H9 (cell line): ENCODE measurements at regions not wholly inside any gene's neighbourhood (a gene's known extent, or its start where the extent isn't known, plus 50 kb on each side); places are given as distances from the start of the nearest gene placed in this dataset.

Experiments
- DNase-seq: peaks from one replicate; pipeline ENCODE4 v3.0.0-alpha.2; 2017
- H2AFZ ChIP-seq: one replicate; pipeline ENCODE4 v1.6.1; 2013; ENCODE audit warnings: mild to moderate bottlenecking, low read length, control low read depth, moderate library complexity
- H2AK5ac ChIP-seq: 2 replicates; pipeline ENCODE4 v1.6.1; 2013; ENCODE audit warnings: low read length, control low read depth, mixed read lengths; ENCODE audit not compliant: insufficient read length
- H2BK120ac ChIP-seq: one replicate; pipeline ENCODE4 v1.6.1; 2013; ENCODE audit warnings: low read depth, mild to moderate bottlenecking, low read length, control low read depth, inconsistent platforms; ENCODE audit not compliant: poor library complexity, severe bottlenecking
- H2BK12ac ChIP-seq: 2 replicates; pipeline ENCODE4 v1.6.1; 2013; ENCODE audit warnings: low read length, control low read depth, mixed read lengths, low read depth; ENCODE audit not compliant: insufficient read length
- H2BK15ac ChIP-seq: 2 replicates; pipeline ENCODE4 v1.6.1; 2013; ENCODE audit warnings: low read depth, low read length, control low read depth
- H2BK20ac ChIP-seq: one replicate; pipeline ENCODE4 v1.6.1; 2013; ENCODE audit warnings: low read depth, mild to moderate bottlenecking, low read length, control low read depth, inconsistent platforms; ENCODE audit not compliant: poor library complexity, severe bottlenecking
- H2BK5ac ChIP-seq: 2 replicates; pipeline ENCODE4 v1.6.1; 2013; ENCODE audit warnings: low read length, control low read depth, mixed read lengths; ENCODE audit not compliant: insufficient read length
- H3K14ac ChIP-seq: 2 replicates; pipeline ENCODE4 v1.6.1; 2013; ENCODE audit warnings: low read length, control low read depth; ENCODE audit not compliant: insufficient read depth
- H3K18ac ChIP-seq: 2 replicates; pipeline ENCODE4 v1.6.1; 2013; ENCODE audit warnings: low read depth, mild to moderate bottlenecking, mixed read lengths, low read length, control low read depth; ENCODE audit not compliant: insufficient read length
- H3K23ac ChIP-seq: 2 replicates; pipeline ENCODE4 v1.6.1; 2013; ENCODE audit warnings: low read length, control low read depth, mixed read lengths, low read depth; ENCODE audit not compliant: insufficient read length
- H3K23me2 ChIP-seq: 2 replicates; pipeline ENCODE4 v1.6.1; 2013; ENCODE audit warnings: low read depth, mild to moderate bottlenecking, mixed read lengths, low read length, control low read depth; ENCODE audit not compliant: insufficient read length, poor library complexity, severe bottlenecking
- H3K27ac ChIP-seq: 2 replicates; pipeline ENCODE4 v1.5.1; 2013; ENCODE audit warnings: low read length, control low read depth, mixed read lengths, low read depth; ENCODE audit not compliant: insufficient read length
- H3K27me3 ChIP-seq: 2 replicates; pipeline ENCODE4 v1.6.1; 2013; ENCODE audit warnings: low read length, control low read depth, inconsistent platforms; ENCODE audit not compliant: insufficient read depth
- H3K4ac ChIP-seq: 2 replicates; pipeline ENCODE4 v1.6.1; 2013; ENCODE audit warnings: low read depth, mild to moderate bottlenecking, control low read depth, inconsistent platforms, low read length, moderate library complexity
- H3K4me1 ChIP-seq: 2 replicates; pipeline ENCODE4 v1.6.1; 2013; ENCODE audit warnings: low read length, control low read depth, inconsistent platforms; ENCODE audit not compliant: insufficient read depth
- H3K4me2 ChIP-seq: 2 replicates; pipeline ENCODE4 v1.6.1; 2013; ENCODE audit warnings: low read length, control low read depth, mixed read lengths; ENCODE audit not compliant: insufficient read length, insufficient read depth
- H3K56ac ChIP-seq: 2 replicates; pipeline ENCODE4 v1.6.1; 2013; ENCODE audit warnings: low read depth, mild to moderate bottlenecking, mixed read lengths, low read length, control low read depth; ENCODE audit not compliant: insufficient read length
- H3K79me1 ChIP-seq: 2 replicates; pipeline ENCODE4 v1.6.1; 2013; ENCODE audit warnings: low read depth, mild to moderate bottlenecking, moderate library complexity, low read length, control low read depth, inconsistent platforms; ENCODE audit not compliant: insufficient read depth, poor library complexity, severe bottlenecking
- H3K79me2 ChIP-seq: 2 replicates; pipeline ENCODE4 v1.6.1; 2013; ENCODE audit warnings: low read length, control low read depth, inconsistent platforms; ENCODE audit not compliant: insufficient read depth
- H3K9ac ChIP-seq: 2 replicates; pipeline ENCODE4 v1.6.1; 2013; ENCODE audit warnings: low read length, control low read depth, mixed read lengths; ENCODE audit not compliant: insufficient read length; ENCODE audit errors: extremely low read depth
- H3K9me3 ChIP-seq: one replicate; pipeline ENCODE4 v1.6.1; 2013; ENCODE audit warnings: low read depth, low read length, inconsistent platforms; ENCODE audit not compliant: control insufficient read depth
- H3T11ph ChIP-seq: one replicate; pipeline ENCODE4 v1.6.1; 2013; ENCODE audit warnings: mild to moderate bottlenecking, low read length, control low read depth, inconsistent platforms
- H4K20me1 ChIP-seq: one replicate; pipeline ENCODE4 v1.6.1; 2013; ENCODE audit not compliant: control insufficient read depth, insufficient read length, insufficient read depth
- H4K5ac ChIP-seq: 2 replicates; pipeline ENCODE4 v1.6.1; 2013; ENCODE audit warnings: low read depth, mild to moderate bottlenecking, mixed read lengths, low read length, control low read depth; ENCODE audit not compliant: insufficient read length
- H4K8ac ChIP-seq: replicated peaks from 2 replicates; pipeline ENCODE4 v1.6.1; 2013; ENCODE audit warnings: low read length, control low read depth, mixed read lengths, low read depth; ENCODE audit not compliant: insufficient read length
- H4K91ac ChIP-seq: 2 replicates; pipeline ENCODE4 v1.6.1; 2013; ENCODE audit warnings: low read depth, mild to moderate bottlenecking, moderate library complexity, mixed read lengths, low read length, control low read depth; ENCODE audit not compliant: insufficient read length
- H3K27ac Mint-ChIP-seq, 3 experiments: 2 replicates in 2 of 3; 3 replicates in 1 of 3; pipeline ENCODE4 v1.8.0; 2020 to 2021; ENCODE audit warnings: mixed read lengths in 3 of 3, mild to moderate bottlenecking in 1 of 3, moderate library complexity in 1 of 3
- H3K27me3 Mint-ChIP-seq: 2 replicates; pipeline ENCODE4 v1.8.0; 2021; ENCODE audit warnings: low read depth, mild to moderate bottlenecking, moderate library complexity, mixed read lengths
- H3K36me3 Mint-ChIP-seq, 3 experiments: 2 replicates in 2 of 3; 3 replicates in 1 of 3; pipeline ENCODE4 v1.8.0; 2020 to 2021; ENCODE audit warnings: low read depth in 3 of 3, mixed read lengths in 3 of 3; ENCODE audit not compliant: insufficient read depth in 1 of 3
- H3K4me1 Mint-ChIP-seq, 2 experiments: 2 replicates each; pipeline ENCODE4 v1.8.0; 2020; ENCODE audit warnings: mixed read lengths in 2 of 2
- H3K4me3 Mint-ChIP-seq, 2 experiments: 2 replicates in 1 of 2; 3 replicates in 1 of 2; pipeline ENCODE4 v1.8.0; 2020 to 2021; ENCODE audit warnings: mild to moderate bottlenecking in 2 of 2, mixed read lengths in 2 of 2, moderate library complexity in 1 of 2
- H3K9me3 Mint-ChIP-seq, 2 experiments: 2 replicates in 1 of 2; 3 replicates in 1 of 2; pipeline ENCODE4 v1.8.0; 2020; ENCODE audit warnings: mild to moderate bottlenecking in 2 of 2, mixed read lengths in 2 of 2, moderate library complexity in 1 of 2
- WGBS: extraction: QIAGEN DNeasy Blood & Tissue Kit; methylation state at CpG from one replicate; pipeline ENCODE4 v1.1.7; 2013; ENCODE audit warnings: missing lambda C conversion rate, low lambda C conversion rate, mixed read lengths; ENCODE audit not compliant: insufficient read length; ENCODE audit errors: extremely low coverage; 5-methylcytosine and 5-hydroxymethylcytosine counted together
- TF ChIP-seq, protein P1 (sequence below): fragments of 200-600 bp; sonication (generic); conservative IDR thresholded peaks from 3 replicates; pipeline ENCODE4 v1.8.0; 2021; ENCODE audit warnings: antibody characterized with exemption, mild to moderate bottlenecking

DNA sequence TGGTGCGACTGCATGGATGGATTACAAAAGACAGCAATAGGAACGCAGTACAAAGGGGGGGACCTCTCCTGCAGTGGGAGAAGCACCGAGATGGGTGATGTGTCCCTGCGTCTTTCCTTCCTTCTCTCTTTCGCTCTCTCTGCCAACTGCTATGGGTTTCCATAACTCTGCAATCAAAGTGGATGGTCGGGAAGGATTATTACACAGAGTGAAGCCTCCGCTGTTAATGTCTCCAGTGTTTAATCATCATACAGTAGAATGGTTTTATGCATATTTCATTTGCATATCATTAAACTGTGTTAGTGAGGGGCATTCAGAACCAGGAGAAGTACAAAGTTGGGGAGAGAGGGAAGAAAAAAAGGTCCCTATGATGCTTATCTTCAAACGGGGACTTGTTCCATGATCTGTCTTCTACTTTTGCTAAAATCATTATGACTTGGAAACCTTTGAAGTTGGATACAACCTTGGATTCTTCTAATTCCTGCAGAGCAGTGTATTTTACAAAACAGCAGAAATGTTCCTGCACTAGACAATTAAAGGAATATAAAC, 255.9 kb upstream of the PMFBP1 start:
- TF ChIP-seq, protein P1, sequence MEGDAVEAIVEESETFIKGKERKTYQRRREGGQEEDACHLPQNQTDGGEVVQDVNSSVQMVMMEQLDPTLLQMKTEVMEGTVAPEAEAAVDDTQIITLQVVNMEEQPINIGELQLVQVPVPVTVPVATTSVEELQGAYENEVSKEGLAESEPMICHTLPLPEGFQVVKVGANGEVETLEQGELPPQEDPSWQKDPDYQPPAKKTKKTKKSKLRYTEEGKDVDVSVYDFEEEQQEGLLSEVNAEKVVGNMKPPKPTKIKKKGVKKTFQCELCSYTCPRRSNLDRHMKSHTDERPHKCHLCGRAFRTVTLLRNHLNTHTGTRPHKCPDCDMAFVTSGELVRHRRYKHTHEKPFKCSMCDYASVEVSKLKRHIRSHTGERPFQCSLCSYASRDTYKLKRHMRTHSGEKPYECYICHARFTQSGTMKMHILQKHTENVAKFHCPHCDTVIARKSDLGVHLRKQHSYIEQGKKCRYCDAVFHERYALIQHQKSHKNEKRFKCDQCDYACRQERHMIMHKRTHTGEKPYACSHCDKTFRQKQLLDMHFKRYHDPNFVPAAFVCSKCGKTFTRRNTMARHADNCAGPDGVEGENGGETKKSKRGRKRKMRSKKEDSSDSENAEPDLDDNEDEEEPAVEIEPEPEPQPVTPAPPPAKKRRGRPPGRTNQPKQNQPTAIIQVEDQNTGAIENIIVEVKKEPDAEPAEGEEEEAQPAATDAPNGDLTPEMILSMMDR = no peak
- H3K4me3 Mint-ChIP-seq = no peak overlapping the region
- Histone ChIP-seq H2AK5ac (no peak overlapping the region), H3K27me3 (no peaks in the 10 kb centered on the region), H2BK15ac (no peak overlapping the region), H3K23ac (no peak overlapping the region), H4K20me1 (no peaks in the 10 kb centered on the region), H3T11ph (no peak overlapping the region), H3K4me1 (no peaks in the 10 kb centered on the region), H4K5ac (no peak overlapping the region), H3K27ac (no peak overlapping the region), H3K9ac (no peak overlapping the region), H2BK120ac (no peak overlapping the region), H4K91ac (no peak overlapping the region), H3K18ac (no peak overlapping the region), H3K79me2 (no peaks in the 10 kb centered on the region), H2AFZ (no peak overlapping the region), H3K56ac (no peak overlapping the region), H3K23me2 (no peaks in the 10 kb centered on the region), H3K79me1 (no peaks in the 10 kb centered on the region), H2BK5ac (no peak overlapping the region), H4K8ac (no peak overlapping the region), H2BK12ac (no peak overlapping the region), H3K4me2 (no peak overlapping the region), H3K14ac (no peak overlapping the region), H3K4ac (no peak overlapping the region), H3K9me3 (no peaks in the 10 kb centered on the region), H2BK20ac (no peak overlapping the region)
- peaks cover 0 to 6% of the 10 kb centered on the region in 2 experiments; a peak in 2 of 5 replicates for H3K9me3 Mint-ChIP-seq
- WGBS = no CpG with 5 or more reads among the region's 8 CpGs
- H3K27me3 Mint-ChIP-seq = no peaks in the 10 kb centered on the region
- no peak overlapping the region for H3K27ac Mint-ChIP-seq
- peaks cover 13 to 19% (median 16%) of the 10 kb centered on the region in 3 experiments; a peak in 6 of 7 replicates for H3K36me3 Mint-ChIP-seq
- peaks cover 3 to 6% of the 10 kb centered on the region in 2 experiments; a peak in 3 of 4 replicates for H3K4me1 Mint-ChIP-seq
- DNase-seq = no peak
